GM10266 (cell line): ENCODE measurements at regions not wholly inside any gene's neighbourhood (a gene's known extent, or its start where the extent isn't known, plus 50 kb on each side); places are given as distances from the start of the nearest gene placed in this dataset.

Experiments used
- DNase-seq: peaks from one replicate; pipeline ENCODE4 v3.0.0; 2012; ENCODE audit errors: extremely low spot score
- CTCF ChIP-seq: IDR thresholded peaks from 2 replicates; pipeline ENCODE4 v1.5.1; 2012; ENCODE audit warnings: mild to moderate bottlenecking, low read depth; ENCODE audit not compliant: control insufficient read depth, insufficient read depth; ENCODE audit errors: missing control alignments

GRCh38 chr2:136175466-136175865, 57.5 kb upstream of the CXCR4 start:
- TF ChIP-seq CTCF, result no peak
- DNase-seq, result no peak

- no peak for TF ChIP-seq CTCF
- no peak for DNase-seq
Observed at GRCh38 chr2:136173126-136173525, 55.2 kb upstream of the CXCR4 start.

- no peak for TF ChIP-seq CTCF
- DNase-seq, result no peak
Observed at GRCh38 chr2:136171223-136171622, 53.3 kb upstream of the CXCR4 start.

DNA sequence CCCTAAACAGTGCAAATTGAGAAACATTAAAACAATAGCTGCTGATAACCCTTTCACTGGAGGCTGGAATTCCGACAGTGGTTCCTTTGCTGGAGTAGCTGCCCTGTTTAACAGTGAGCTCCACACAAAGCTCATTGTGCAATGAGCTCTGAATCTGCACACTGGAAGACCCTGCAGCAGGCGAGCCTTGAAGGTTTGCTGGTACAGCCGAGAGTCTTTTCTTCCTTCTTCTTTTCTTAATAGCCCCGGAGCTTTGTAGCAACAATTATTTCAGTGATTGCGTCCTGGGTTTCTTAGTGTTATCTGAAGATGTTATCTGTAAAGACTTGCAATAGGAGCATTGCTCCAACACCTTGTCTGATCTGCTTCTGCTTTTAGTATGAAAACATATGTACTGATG, 50.8 kb upstream of the CXCR4 start:
- DNase-seq, result no peak
- no peak for TF ChIP-seq CTCF

GRCh38 chr2:136167721-136168475, 49.9 kb upstream of the CXCR4 start:
- no peak for DNase-seq
- no peak for TF ChIP-seq CTCF
